ENCODE measurements at regions not wholly inside any gene's neighbourhood (a gene's known extent, or its start where the extent isn't known, plus 50 kb on each side); places are given as distances from the start of the nearest gene placed in this dataset.

DNA sequence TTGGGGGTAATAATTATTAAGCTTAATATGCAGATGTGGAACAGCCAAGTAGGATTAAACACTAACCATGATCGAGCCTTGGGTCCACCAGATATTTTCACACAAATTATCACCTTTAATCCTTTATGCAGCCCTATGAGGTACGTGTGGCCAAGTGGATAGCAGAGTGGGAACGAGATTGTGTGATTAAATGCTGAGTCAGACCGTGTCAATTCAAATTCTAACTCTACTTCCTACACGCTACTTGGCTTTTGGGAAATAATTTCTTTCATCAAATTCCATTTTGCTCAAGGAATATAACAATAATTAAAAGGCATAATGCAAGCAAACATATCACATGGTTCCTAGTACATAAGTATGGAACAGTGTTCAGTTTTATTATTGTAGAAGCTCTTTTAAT is 329.2 kb downstream of the CBLN4 start:
- TF ChIP-seq, protein P1, sequence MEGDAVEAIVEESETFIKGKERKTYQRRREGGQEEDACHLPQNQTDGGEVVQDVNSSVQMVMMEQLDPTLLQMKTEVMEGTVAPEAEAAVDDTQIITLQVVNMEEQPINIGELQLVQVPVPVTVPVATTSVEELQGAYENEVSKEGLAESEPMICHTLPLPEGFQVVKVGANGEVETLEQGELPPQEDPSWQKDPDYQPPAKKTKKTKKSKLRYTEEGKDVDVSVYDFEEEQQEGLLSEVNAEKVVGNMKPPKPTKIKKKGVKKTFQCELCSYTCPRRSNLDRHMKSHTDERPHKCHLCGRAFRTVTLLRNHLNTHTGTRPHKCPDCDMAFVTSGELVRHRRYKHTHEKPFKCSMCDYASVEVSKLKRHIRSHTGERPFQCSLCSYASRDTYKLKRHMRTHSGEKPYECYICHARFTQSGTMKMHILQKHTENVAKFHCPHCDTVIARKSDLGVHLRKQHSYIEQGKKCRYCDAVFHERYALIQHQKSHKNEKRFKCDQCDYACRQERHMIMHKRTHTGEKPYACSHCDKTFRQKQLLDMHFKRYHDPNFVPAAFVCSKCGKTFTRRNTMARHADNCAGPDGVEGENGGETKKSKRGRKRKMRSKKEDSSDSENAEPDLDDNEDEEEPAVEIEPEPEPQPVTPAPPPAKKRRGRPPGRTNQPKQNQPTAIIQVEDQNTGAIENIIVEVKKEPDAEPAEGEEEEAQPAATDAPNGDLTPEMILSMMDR (IDR thresholded peaks at IDR 0.05): no peak
- TF ChIP-seq ZFX (IDR thresholded peaks at IDR 0.05; ENCODE audit: borderline replicate concordance): no peak
